ENCODE measurements at regions not wholly inside any gene's neighbourhood (a gene's known extent, or its start where the extent isn't known, plus 50 kb on each side); places are given as distances from the start of the nearest gene placed in this dataset.
"Not testable (repeated sequence)": the region's sequence is repeated elsewhere in the genome, so short reads cannot be mapped to it uniquely, and the experiment has no call there.

- H3K27ac ChIP-seq: no peak overlapping the region
- no peak for DNase-seq (ENCODE audit: low spot score)
- TF ChIP-seq CTCF (IDR thresholded peaks at IDR 0.05): no peak
- H3K4me3 ChIP-seq: no peak overlapping the region
These were observed 231.8 kb upstream of the AMIGO2 start for GRCh38 chr12:47311568-47311967.

- DNase-seq (ENCODE audit: low spot score): no peak
- TF ChIP-seq CTCF (IDR thresholded peaks at IDR 0.05): no peak
These were observed 231.3 kb upstream of the AMIGO2 start for GRCh38 chr12:47311010-47311409.

GRCh38 chr12:47308672-47309071 lies 228.9 kb upstream of the AMIGO2 start:
- TF ChIP-seq CTCF (IDR thresholded peaks at IDR 0.05): no peak
- no peak overlapping the region for H3K27ac ChIP-seq
- H3K4me3 ChIP-seq: no peak overlapping the region
- DNase-seq (ENCODE audit: low spot score): no peak

More at GRCh38 chr12:47311010-47311409, 231.3 kb upstream of the AMIGO2 start:
- H3K4me3 ChIP-seq: no peak overlapping the region
- H3K27ac ChIP-seq: no peak overlapping the region

- TF ChIP-seq CTCF (IDR thresholded peaks at IDR 0.05): no peak
- H3K27ac ChIP-seq: no peak overlapping the region
- peak overlapping the region; percentile 16 for H3K4me3 ChIP-seq
- no peak for DNase-seq (ENCODE audit: low spot score)
These were observed 228.1 kb upstream of the AMIGO2 start for GRCh38 chr12:47307680-47308399.

GRCh38 chr12:47306773-47307679 lies 227.3 kb upstream of the AMIGO2 start:
- not testable (repeated sequence) for H3K27ac ChIP-seq
- peak overlapping the region; percentile 16 for H3K4me3 ChIP-seq

GRCh38 chr12:47306130-47306529 lies 226.4 kb upstream of the AMIGO2 start:
- no peak for TF ChIP-seq CTCF (IDR thresholded peaks at IDR 0.05)
- Histone ChIP-seq H3K27ac (no peak overlapping the region), H3K4me3 (no peak overlapping the region)
- no peak for DNase-seq (ENCODE audit: low spot score)

More at GRCh38 chr12:47306773-47307679, 227.3 kb upstream of the AMIGO2 start:
- not testable (repeated sequence) for DNase-seq (ENCODE audit: low spot score)

- DNase-seq (ENCODE audit: low spot score): no peak
- no peak for TF ChIP-seq CTCF (IDR thresholded peaks at IDR 0.05)
- Histone ChIP-seq H3K4me3 (no peak overlapping the region), H3K27ac (no peak overlapping the region)
These were observed 225.7 kb upstream of the AMIGO2 start for GRCh38 chr12:47305464-47305863.

All from coronary artery (tissue), 2 donors.